Head of caudate nucleus (tissue), 42 donors: ENCODE measurements at regions not wholly inside any gene's neighbourhood (a gene's known extent, or its start where the extent isn't known, plus 50 kb on each side); places are given as distances from the start of the nearest gene placed in this dataset.
A peak's percentile ranks its signal among the peaks of the same experiment; 100 is the strongest.
"Not testable (repeated sequence)": the region's sequence is repeated elsewhere in the genome, so short reads cannot be mapped to it uniquely, and the experiment has no call there.

Experiments used
- DNase-seq, 42 donors: peaks; one replicate each; pipeline versions ENCODE4 v3.0.0 to v3.0.0-alpha.2; 2020 to 2021; ENCODE audit warnings: mixed read lengths in 7 of 42
- intact Hi-C: fragments of 100-400 bp; cut with DNase I; formaldehyde crosslinking; loops from one replicate; pipeline ENCODE4 v1.15.0; 2022

DNA sequence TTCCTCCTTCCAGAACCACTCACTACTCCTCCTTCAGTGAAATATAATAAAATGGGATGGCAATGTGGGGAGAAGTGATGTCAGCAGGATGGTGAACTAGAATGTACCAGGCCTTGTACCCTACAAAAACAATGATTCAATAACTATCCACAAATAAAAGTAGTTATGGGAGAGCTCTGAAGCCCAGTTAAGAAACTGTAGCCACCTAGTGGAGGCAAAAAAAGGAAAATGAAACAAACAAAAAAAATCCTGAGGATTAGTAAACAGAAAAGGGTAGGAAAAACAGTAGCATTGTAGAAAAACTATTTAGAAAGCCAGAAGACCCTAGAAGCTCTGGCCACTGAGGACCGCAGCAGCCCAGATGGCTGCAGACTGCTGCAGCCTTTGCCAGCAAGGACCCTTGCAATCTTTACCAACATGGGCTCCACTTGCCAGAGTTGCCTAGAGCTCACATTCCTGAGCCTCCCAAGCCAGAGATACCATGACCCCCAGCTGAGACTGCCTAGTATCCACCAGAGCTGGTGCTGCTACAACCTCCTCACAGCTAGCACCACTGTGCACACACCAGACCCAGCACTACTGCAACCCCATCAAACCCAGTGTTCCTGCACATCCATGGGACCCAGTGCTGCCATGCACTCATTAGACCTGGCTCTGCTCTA, 259.7 kb upstream of the MSX2 start:
- DNase-seq: no peak
- intact Hi-C loops: no loop called here

GRCh38 chr5:174471528-174471927, 252.9 kb upstream of the MSX2 start:
- DNase-seq, intact Hi-C loops: not testable (repeated sequence)

- DNase-seq: no peak
- intact Hi-C loops: no loop called here
These were observed 251.4 kb upstream of the MSX2 start for GRCh38 chr5:174472956-174473355.

DNA sequence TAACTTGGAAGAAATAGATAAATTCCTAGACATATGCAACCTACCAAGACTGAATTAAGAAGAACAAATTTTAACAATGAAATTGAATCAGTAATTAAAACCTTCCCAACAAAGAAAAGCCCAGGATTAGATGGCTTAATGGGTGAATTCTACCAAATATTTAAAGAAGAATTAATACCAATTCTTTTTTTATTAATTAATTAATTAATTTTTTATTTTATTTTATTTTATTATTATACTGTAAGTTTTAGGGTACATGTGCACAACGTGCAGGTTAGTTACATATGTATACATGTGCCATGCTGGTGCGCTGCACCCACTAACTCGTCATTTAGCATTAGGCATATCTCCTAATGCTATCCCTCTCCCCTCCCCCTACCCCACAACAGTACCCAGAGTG, 248.4 kb upstream of the MSX2 start:
- DNase-seq, intact Hi-C loops: not testable (repeated sequence)

- DNase-seq: no peak
- intact Hi-C loops: no loop called here
These were observed 245.1 kb upstream of the MSX2 start for GRCh38 chr5:174479325-174479724.

DNA sequence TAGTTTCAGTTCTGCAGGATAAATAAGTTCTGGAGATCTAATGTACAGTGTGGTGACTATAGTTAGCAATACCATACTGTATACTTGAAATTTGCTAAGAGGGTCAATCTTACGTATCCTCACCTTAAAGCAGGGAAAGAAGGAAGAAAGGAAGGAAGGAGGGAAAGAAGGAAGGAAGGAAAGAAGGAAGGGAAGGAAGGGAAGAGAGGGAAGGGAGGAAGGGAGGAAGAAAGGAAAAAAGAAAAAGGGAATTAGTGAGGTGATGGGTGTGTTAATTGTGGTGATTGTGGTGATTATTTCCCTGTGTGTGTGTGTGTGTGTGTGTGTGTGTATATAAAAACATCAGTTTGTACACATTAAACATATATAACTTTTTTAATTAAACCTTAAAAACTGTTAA, 242.6 kb upstream of the MSX2 start:
- intact Hi-C loops: no loop called here
- no peak for DNase-seq

DNA sequence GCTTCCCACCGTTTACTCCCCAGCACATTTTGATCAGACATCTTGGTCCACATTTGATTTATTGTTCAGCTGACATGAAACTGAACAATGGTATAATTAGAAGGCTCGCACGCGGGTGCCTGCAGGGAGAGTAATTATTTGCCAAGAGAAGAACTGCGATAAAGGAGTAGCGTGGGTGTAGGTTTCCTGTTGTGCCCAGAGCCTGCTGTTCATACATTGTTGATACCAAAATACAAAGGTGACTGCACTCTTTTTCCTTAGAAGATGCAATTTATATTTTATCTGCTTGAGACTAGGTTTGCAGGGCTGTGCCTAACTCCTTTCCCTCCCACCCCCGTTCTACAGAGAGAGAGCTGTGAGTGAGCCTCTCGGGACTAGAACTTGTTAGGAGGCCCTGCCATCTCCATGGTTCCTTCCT, 241.8 kb upstream of the MSX2 start:
- DNase-seq: no peak
- intact Hi-C loops: no loop called here

DNA sequence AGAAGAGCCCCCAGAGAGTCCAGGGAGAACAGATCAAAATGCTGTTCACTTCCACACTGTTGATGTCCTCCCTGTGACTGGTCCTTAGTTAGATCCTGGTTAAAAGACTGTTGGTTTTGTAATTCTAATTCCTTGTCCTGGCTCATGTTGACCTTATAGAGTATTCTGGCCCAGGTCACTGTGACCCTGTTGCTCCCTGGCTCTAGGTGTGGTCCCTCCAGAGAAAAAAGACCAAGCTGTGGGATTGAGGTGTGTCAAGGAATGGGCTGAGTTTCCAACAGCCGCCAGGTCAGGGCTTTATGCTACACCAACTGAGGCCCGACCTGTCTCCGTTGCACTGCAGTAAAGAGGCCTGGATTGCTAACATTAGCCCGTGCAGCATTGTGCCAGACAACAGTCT, 241.0 kb upstream of the MSX2 start:
- DNase-seq: no peak
- intact Hi-C loops: no loop called here

DNA sequence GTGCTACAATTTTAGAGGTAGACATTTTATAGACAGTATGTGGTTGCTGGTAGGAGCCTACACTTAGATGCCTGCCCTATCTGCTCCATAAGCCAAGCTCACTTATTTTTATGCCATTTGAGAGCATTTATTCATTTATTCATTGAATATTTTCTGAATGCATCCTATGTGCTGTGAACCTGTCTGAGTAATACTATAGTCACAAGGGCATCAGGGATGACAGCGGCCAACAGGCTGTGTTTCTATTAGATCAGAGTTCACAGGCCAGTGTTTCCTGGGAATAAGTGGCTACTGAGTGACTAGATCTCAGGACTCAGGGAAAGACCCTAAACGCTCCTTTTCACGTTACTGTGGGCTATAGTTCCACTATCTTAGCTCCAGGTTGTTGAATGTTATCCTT, 235.2 kb upstream of the MSX2 start:
- DNase-seq: no peak
- intact Hi-C loops: no loop called here

DNA sequence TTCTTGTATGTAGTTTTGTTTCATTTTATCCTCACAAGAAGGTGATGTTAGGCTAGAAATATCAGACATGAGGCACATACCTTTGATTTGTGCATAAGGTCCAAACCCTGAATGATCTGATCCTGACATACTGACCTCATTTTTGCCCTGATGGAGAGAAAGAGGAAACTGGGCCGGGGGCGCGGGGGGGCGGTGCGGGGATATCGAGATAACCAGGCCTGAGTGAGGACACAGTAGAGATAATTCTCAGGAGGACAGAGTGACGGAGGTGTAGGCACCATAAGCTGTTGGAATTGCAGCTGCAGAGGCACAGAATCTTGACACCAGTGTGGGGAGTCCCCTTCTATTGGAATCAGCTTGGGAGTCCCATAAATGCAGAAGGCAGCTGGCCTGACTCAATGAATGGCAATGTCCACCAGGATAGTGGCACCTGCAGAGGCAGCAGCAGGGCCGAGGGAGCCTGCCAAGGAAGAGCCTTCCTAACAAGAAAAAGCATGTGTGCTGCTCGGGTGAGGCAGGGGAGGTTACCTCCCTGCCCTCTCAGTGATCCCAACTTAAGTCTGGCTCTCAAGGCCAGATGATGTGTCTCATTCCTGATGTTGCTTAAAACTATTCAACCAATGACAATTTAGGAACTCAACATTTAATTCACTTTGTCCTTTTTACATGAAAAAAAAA, 234.3 kb upstream of the MSX2 start:
- intact Hi-C loops: no loop called here
- no peak for DNase-seq

GRCh38 chr5:174490728-174491127, 233.7 kb upstream of the MSX2 start:
- intact Hi-C loops: no loop called here
- DNase-seq: no peak

DNA sequence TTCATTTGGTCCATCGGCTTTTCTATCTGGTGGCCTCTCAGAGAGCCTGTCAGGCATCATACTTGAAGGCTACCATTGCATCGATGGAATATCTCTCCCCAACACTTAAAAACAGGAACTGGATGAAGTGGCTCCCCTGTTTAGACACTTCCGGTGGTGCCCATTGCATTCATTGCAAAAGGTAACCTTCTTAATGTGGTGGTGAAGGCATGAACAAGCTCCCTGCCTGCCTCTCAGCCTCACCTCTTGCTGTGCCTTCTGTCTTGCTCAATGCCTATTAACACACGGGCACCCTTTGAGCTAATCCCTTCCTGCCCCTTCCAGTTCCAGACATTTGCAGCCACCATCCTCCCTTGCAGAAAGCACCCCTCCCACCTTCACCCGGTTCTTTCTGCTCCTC, 233.1 kb upstream of the MSX2 start:
- intact Hi-C loops: no loop called here
- DNase-seq: no peak

GRCh38 chr5:174491761-174492350, 232.5 kb upstream of the MSX2 start:
- intact Hi-C loops: no loop called here
- DNase-seq: no peak

- intact Hi-C loops: no loop called here
- no peak for DNase-seq
These were observed 230.9 kb upstream of the MSX2 start for GRCh38 chr5:174493530-174493929.

- intact Hi-C loops: not testable (repeated sequence)
These were observed 226.4 kb upstream of the MSX2 start for GRCh38 chr5:174497939-174498338.

GRCh38 chr5:174498575-174498974, 225.8 kb upstream of the MSX2 start:
- intact Hi-C loops: not testable (repeated sequence)
- DNase-seq: peak in 1 of 42 donors; percentile 6

More at GRCh38 chr5:174497939-174498338, 226.4 kb upstream of the MSX2 start:
- DNase-seq: peak in 1 of 42 donors; percentile 5

DNA sequence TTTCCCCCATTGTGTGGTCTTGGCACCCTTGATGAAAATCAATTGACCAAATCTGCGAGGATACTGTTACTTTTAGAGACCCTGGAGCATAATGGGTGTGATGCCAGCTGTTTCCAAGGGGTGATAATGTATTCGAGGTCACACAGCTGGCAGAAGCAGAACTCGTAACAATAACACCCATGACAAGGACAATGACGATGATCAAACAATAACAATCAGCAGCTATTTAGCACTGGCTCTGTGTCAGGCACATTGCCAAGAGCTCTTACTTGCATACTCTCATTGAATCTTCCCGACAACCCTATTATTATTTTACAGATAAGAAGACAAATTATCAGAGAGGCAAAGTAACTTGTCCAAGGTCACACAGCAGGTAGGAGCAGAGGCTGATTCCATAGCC, 223.7 kb upstream of the MSX2 start:
- intact Hi-C loops: loop anchor here (10.0 kb wide), 1 partner anchor 76 kb away; no protein-coding TSS in a partner anchor

GRCh38 chr5:174501461-174502069, 222.8 kb upstream of the MSX2 start:
- intact Hi-C loops: loop anchor here (10.0 kb wide), 1 partner anchor 77 kb away; no protein-coding TSS in a partner anchor

More for the DNA sequence above, 223.7 kb upstream of the MSX2 start:
- peak in 13 of 42 donors; percentile 14 to 75 (median 36) for DNase-seq

DNA sequence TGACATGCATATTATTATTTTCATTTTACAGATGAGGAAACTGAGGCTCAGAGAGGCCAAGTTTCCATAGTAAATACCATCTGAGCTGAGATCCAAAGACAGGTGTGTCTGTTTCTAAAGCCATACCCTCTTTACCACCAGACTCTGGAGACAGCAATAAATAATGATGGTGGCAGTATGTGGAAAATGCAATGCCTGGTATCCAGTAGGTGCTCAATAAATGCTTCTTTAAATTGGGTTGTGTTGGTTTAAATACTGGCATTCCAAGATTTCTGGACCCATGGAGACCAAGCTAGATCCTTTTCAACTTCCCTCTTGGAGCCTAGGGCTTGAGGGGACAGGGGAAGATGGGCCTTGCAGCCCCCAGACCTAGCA, 221.3 kb upstream of the MSX2 start:
- no peak for DNase-seq
- intact Hi-C loops: loop anchor here (10.0 kb wide), 1 partner anchor 78 kb away; no protein-coding TSS in a partner anchor

More at GRCh38 chr5:174501461-174502069, 222.8 kb upstream of the MSX2 start:
- DNase-seq: peak in 1 of 42 donors; percentile 33
